Retinal pigment epithelial cell (primary cell): ENCODE measurements at regions not wholly inside any gene's neighbourhood (a gene's known extent, or its start where the extent isn't known, plus 50 kb on each side); places are given as distances from the start of the nearest gene placed in this dataset.

ENCODE experiments used
- DNase-seq: peaks from one replicate; pipeline ENCODE4 v3.0.0-alpha.2; 2010; ENCODE audit warnings: low read depth
- H3K4me3 ChIP-seq: 2 replicates; pipeline ENCODE4 v1.5.1; 2011; ENCODE audit warnings: mild to moderate bottlenecking, low read length, control low read depth, moderate library complexity
- CTCF ChIP-seq: conservative IDR thresholded peaks from 2 replicates; pipeline ENCODE4 v1.5.1; 2011; ENCODE audit warnings: low read depth, low read length, control low read depth, inconsistent platforms

GRCh38 chr14:38108681-38109080, 99.0 kb upstream of the SSTR1 start:
- H3K4me3 ChIP-seq: no peak overlapping the region

GRCh38 chr14:38110258-38110657, 97.4 kb upstream of the SSTR1 start:
- no peak for TF ChIP-seq CTCF
- H3K4me3 ChIP-seq: no peak overlapping the region
- no peak for DNase-seq

More at GRCh38 chr14:38108681-38109080, 99.0 kb upstream of the SSTR1 start:
- DNase-seq: no peak
- TF ChIP-seq CTCF: no peak

- no peak for TF ChIP-seq CTCF
- H3K4me3 ChIP-seq: no peak overlapping the region
- no peak for DNase-seq
Measured at GRCh38 chr14:38111046-38111445, 96.7 kb upstream of the SSTR1 start.

GRCh38 chr14:38113546-38113945, 94.2 kb upstream of the SSTR1 start:
- H3K4me3 ChIP-seq: no peak overlapping the region
- no peak for DNase-seq
- TF ChIP-seq CTCF: no peak

GRCh38 chr14:38116895-38117294, 90.8 kb upstream of the SSTR1 start:
- no peak for DNase-seq
- no peak for TF ChIP-seq CTCF
- H3K4me3 ChIP-seq: no peak overlapping the region

- TF ChIP-seq CTCF: no peak
- DNase-seq: no peak
- H3K4me3 ChIP-seq: no peak overlapping the region
Measured at GRCh38 chr14:38120109-38120508, 87.6 kb upstream of the SSTR1 start.

GRCh38 chr14:38121320-38122020, 86.2 kb upstream of the SSTR1 start:
- no peak for TF ChIP-seq CTCF
- H3K4me3 ChIP-seq: no peak overlapping the region
- no peak for DNase-seq
